HCT116 (cell line): ENCODE measurements at regions not wholly inside any gene's neighbourhood (a gene's known extent, or its start where the extent isn't known, plus 50 kb on each side); places are given as distances from the start of the nearest gene placed in this dataset.
"Not testable (repeated sequence)": the region's sequence is repeated elsewhere in the genome, so short reads cannot be mapped to it uniquely, and the experiment has no call there.

Source experiments
- ATAC-seq: fragments of 200-7000 bp; cut with Tn5 transposase; 2 replicates; pipeline ENCODE4 v1.9.1; 2020; ENCODE audit warnings: mild to moderate bottlenecking, moderate library complexity
- BruUV-seq: library from RNA; stranded (reverse); fragments of 400-500 nt; replicated peaks from 2 replicates; lab custom pipeline; 2021; lab: Mats Ljungman, UMichigan
- CTCF ChIA-PET: fragments of 300-600 bp; sonication (Branson Sonifier 250); formaldehyde crosslinking; loops from one replicate; lab custom pipeline; 2021; ENCODE audit warnings: antibody characterized with exemption; lab: Charles Lee
- POLR2A ChIA-PET: fragments of 300-600, 350-600 bp; sonication (Branson Sonifier 250); formaldehyde crosslinking; loops from one replicate; lab custom pipeline; 2021; ENCODE audit warnings: antibody characterized with exemption; lab: Charles Lee
- RAD21 ChIA-PET, 2 experiments: fragments of 300-600 bp; sonication (Branson Sonifier 250); formaldehyde crosslinking; loops; one replicate each; lab custom pipeline; 2023; ENCODE audit warnings: low total read pairs in 2 of 2; ENCODE audit not compliant: uncharacterized antibody in 2 of 2, unreplicated experiment in 2 of 2, low non-redundant PET in 1 of 2; lab: Charles Lee
- DNase-seq: peaks from one replicate; pipeline ENCODE4 v3.0.0-alpha.2; 2010; ENCODE audit warnings: low read depth, low spot score
- H2AFZ ChIP-seq: fragments of 200-600 bp; shearing (Covaris generic), sonication (generic); 2 replicates; pipeline ENCODE4 v1.6.1; 2017; ENCODE audit warnings: low read depth, mixed run types, mixed read lengths, antibody characterized with exemption, low read length; ENCODE audit not compliant: poor library complexity, severe bottlenecking
- H3K27ac ChIP-seq: 2 replicates; pipeline ENCODE4 v1.5.1; 2012; ENCODE audit warnings: low read depth, low read length
- H3K27me3 ChIP-seq: fragments of 200-600 bp; sonication (generic); 2 replicates; pipeline ENCODE4 v1.6.1; 2016; ENCODE audit warnings: mixed run types, low read length, mixed read lengths; ENCODE audit not compliant: insufficient read depth
- H3K36me3 ChIP-seq, 2 experiments: fragments of 200-500 bp in 1 of 2; fragments of 200-600 bp in 1 of 2; sonication (Bioruptor generic) in 1 of 2; sonication (generic) in 1 of 2; 2 replicates each; pipeline versions ENCODE4 v1.5.1 to v1.6.1; 2014 to 2016; ENCODE audit warnings: low read length in 2 of 2, inconsistent platforms in 1 of 2, mixed read lengths in 1 of 2, mixed run types in 1 of 2; ENCODE audit not compliant: insufficient read depth in 2 of 2, control insufficient read depth in 1 of 2
- H3K4me1 ChIP-seq, 2 experiments: fragments of 200-600 bp in 1 of 2; sonication (generic) in 1 of 2; 2 replicates each; pipeline versions ENCODE4 v1.5.1 to v1.6.1; 2012 to 2017; ENCODE audit warnings: low read length in 2 of 2, inconsistent platforms in 1 of 2, mild to moderate bottlenecking in 1 of 2, mixed read lengths in 1 of 2, mixed run types in 1 of 2, moderate library complexity in 1 of 2; ENCODE audit not compliant: insufficient read depth in 2 of 2, control insufficient read depth in 1 of 2
- H3K4me2 ChIP-seq: fragments of 200-600 bp; sonication (generic); 2 replicates; pipeline ENCODE4 v1.6.1; 2017; ENCODE audit warnings: mixed run types, low read length, mixed read lengths
- H3K4me3 ChIP-seq, 2 experiments: fragments of 200-600 bp in 1 of 2; sonication (generic) in 1 of 2; replicated peaks in 1 of 2; 2 replicates each; pipeline ENCODE4 v1.5.1; 2011 to 2016; ENCODE audit warnings: low read length in 2 of 2, control low read depth in 1 of 2, low read depth in 1 of 2, mild to moderate bottlenecking in 1 of 2, mixed read lengths in 1 of 2, mixed run types in 1 of 2
- H3K79me2 ChIP-seq: fragments of 200-600 bp; sonication (generic); 2 replicates; pipeline ENCODE4 v1.6.1; 2017; ENCODE audit warnings: mild to moderate bottlenecking, mixed run types, low read length, moderate library complexity, mixed read lengths; ENCODE audit not compliant: insufficient read depth
- H3K9ac ChIP-seq: fragments of 200-600 bp; sonication (generic); 2 replicates; pipeline ENCODE4 v1.6.1; 2016; ENCODE audit warnings: low read length, mixed read lengths
- H3K9me2 ChIP-seq: fragments of 200-600 bp; sonication (generic), shearing (Covaris generic); 2 replicates; pipeline ENCODE4 v1.6.1; 2017; ENCODE audit warnings: mixed run types, mild to moderate bottlenecking, moderate library complexity; ENCODE audit not compliant: insufficient read depth
- H3K9me3 ChIP-seq, 2 experiments: fragments of 200-500 bp in 1 of 2; fragments of 200-600 bp in 1 of 2; sonication (Bioruptor generic) in 1 of 2; sonication (generic) in 1 of 2; 2 replicates each; pipeline ENCODE4 v1.6.1; 2014 to 2017; ENCODE audit warnings: low read length in 2 of 2, mixed read lengths in 2 of 2, inconsistent platforms in 1 of 2, low read depth in 1 of 2, mild to moderate bottlenecking in 1 of 2, mixed run types in 1 of 2, moderate library complexity in 1 of 2; ENCODE audit not compliant: control insufficient read depth in 1 of 2, insufficient read depth in 1 of 2
- H4K20me1 ChIP-seq: fragments of 200-600 bp; sonication (generic), shearing (Covaris generic); 2 replicates; pipeline ENCODE4 v1.6.1; 2017; ENCODE audit warnings: mixed run types, mild to moderate bottlenecking, moderate library complexity; ENCODE audit not compliant: insufficient read depth
- CBX3 ChIP-seq: IDR thresholded peaks from 2 replicates; pipeline ENCODE4 v1.6.1; 2012; ENCODE audit warnings: low read depth
- CEBPB ChIP-seq: IDR thresholded peaks from 2 replicates; pipeline ENCODE4 v1.6.1; 2012; ENCODE audit warnings: low read depth
- ELF1 ChIP-seq: IDR thresholded peaks from 2 replicates; pipeline ENCODE4 v1.6.1; 2012; ENCODE audit warnings: low read depth, borderline replicate concordance
- EZH2phosphoT487 ChIP-seq: fragments of 200-600 bp; IDR thresholded peaks from 2 replicates; pipeline ENCODE4 v1.6.1; 2018; ENCODE audit warnings: antibody characterized with exemption, borderline replicate concordance
- JUND ChIP-seq: IDR thresholded peaks from 2 replicates; pipeline ENCODE4 v1.6.1; 2012
- POLR2A ChIP-seq: IDR thresholded peaks from 2 replicates; pipeline ENCODE4 v1.7.0; 2011; ENCODE audit warnings: borderline replicate concordance; ENCODE audit not compliant: insufficient read depth, insufficient read length; ENCODE audit errors: extremely low read depth
- POLR2AphosphoS5 ChIP-seq: IDR thresholded peaks from 2 replicates; pipeline ENCODE4 v1.6.1; 2011; ENCODE audit warnings: mild to moderate bottlenecking, low read depth, low read length, moderate library complexity
- RAD21 ChIP-seq: IDR thresholded peaks from 2 replicates; pipeline ENCODE4 v1.6.1; 2012; ENCODE audit warnings: low read depth, mild to moderate bottlenecking
- SIN3A ChIP-seq: IDR thresholded peaks from 2 replicates; pipeline ENCODE4 v1.6.1; 2012; ENCODE audit warnings: low read depth
- SP1 ChIP-seq: IDR thresholded peaks from 2 replicates; pipeline ENCODE4 v1.6.1; 2012; ENCODE audit warnings: low read depth
- SRF ChIP-seq: IDR thresholded peaks from 2 replicates; pipeline ENCODE4 v1.6.1; 2012; ENCODE audit warnings: low read depth
- TCF7L2 ChIP-seq: IDR thresholded peaks from 2 replicates; pipeline ENCODE4 v1.7.0; 2011; ENCODE audit warnings: borderline replicate concordance, inconsistent platforms; ENCODE audit not compliant: insufficient read depth, insufficient read length; ENCODE audit errors: extremely low read depth
- ZFX ChIP-seq: fragments of 450-650 bp; IDR thresholded peaks from 2 replicates; pipeline ENCODE4 v1.6.1; 2017
- intact Hi-C: fragments of 100-400 bp; cut with micrococcal nuclease; formaldehyde crosslinking; loops from 2 replicates; pipeline ENCODE4 v1.10.0; 2022
- TF ChIP-seq, protein P1 (sequence below): IDR thresholded peaks from 2 replicates; pipeline ENCODE4 v1.6.1; 2012
- TF ChIP-seq, protein P2 (sequence below): IDR thresholded peaks from 2 replicates; pipeline ENCODE4 v1.6.1; 2012
- TF ChIP-seq, protein P3 (sequence below), 3 experiments: fragments of 200-600 bp in 1 of 3; sonication (generic) in 1 of 3; IDR thresholded peaks in 2 of 3; conservative IDR thresholded peaks in 1 of 3; 2 replicates each; pipeline ENCODE4 v1.5.1; 2012 to 2017; ENCODE audit warnings: low read depth in 2 of 3, low read length in 2 of 3, antibody characterized with exemption in 1 of 3, borderline replicate concordance in 1 of 3, control low read depth in 1 of 3, mild to moderate bottlenecking in 1 of 3, mixed read lengths in 1 of 3, mixed run types in 1 of 3, moderate library complexity in 1 of 3; ENCODE audit not compliant: insufficient read depth in 1 of 3
- TF ChIP-seq, protein P4 (sequence below): IDR thresholded peaks from 2 replicates; pipeline ENCODE4 v1.6.1; 2011; ENCODE audit warnings: mild to moderate bottlenecking, low read length, moderate library complexity; ENCODE audit not compliant: insufficient replicate concordance; ENCODE audit errors: extremely low read depth

DNA sequence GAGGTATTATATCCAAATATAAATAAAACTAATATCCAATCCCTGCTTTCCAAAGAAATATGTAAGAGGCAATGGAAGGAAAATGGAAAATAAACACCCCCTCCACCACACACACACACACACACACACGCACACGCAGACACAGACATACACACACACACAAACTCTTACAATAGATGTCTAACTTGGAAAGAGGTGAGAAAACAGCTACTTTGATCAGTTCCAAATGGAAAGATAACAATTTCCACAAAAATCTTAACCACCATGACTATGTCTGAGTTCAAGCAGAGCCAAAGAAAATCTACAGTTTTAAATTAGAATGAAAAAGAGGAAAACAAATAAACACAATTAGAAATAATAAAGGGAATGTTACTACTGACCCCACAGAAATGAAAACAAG, 285.3 kb upstream of the TGFBR2 start:
- CTCF ChIA-PET: interaction anchor here (1.4 to 1.5 kb wide), 2 partner anchors 305 to 372 kb away, joined by 3 to 9 read pairs; no protein-coding TSS in a partner anchor
- H2AFZ ChIP-seq: no peak overlapping the region
- H3K27ac ChIP-seq: no peak overlapping the region
- H3K27me3 ChIP-seq: no peaks in the 10 kb centered on the region
- H3K79me2 ChIP-seq: no peaks in the 10 kb centered on the region
- H3K4me2 ChIP-seq: no peak overlapping the region
- no peaks in the 10 kb centered on the region for H3K9me3 ChIP-seq
- H3K9me2 ChIP-seq: no peaks in the 10 kb centered on the region
- H3K4me1 ChIP-seq: peaks cover 5 to 16% of the 10 kb centered on the region in 2 experiments; a peak in 3 of 4 replicates
- H4K20me1 ChIP-seq: no peaks in the 10 kb centered on the region
- ATAC-seq (no peak), DNase-seq (no peak)
- RAD21 ChIA-PET: interaction anchor here in 1 of 2 experiments (1.0 kb wide), 1 partner anchor 291 kb away, joined by 4 read pairs; no protein-coding TSS in a partner anchor
- POLR2A ChIA-PET: no interaction called here
- BruUV-seq: no TSS peak
- intact Hi-C loops: loop anchor here (5.0 kb wide), 1 partner anchor 291 kb away; no protein-coding TSS in a partner anchor
- no peak overlapping the region for H3K9ac ChIP-seq
- TF ChIP-seq RAD21 (no peak), TCF7L2 (no peak), EZH2phosphoT487 (no peak), ELF1 (no peak), POLR2A (no peak), SP1 (no peak), SRF (no peak), JUND (no peak), ZFX (no peak), CEBPB (no peak), CBX3 (no peak), SIN3A (no peak), POLR2AphosphoS5 (no peak)
- TF ChIP-seq, protein P1, sequence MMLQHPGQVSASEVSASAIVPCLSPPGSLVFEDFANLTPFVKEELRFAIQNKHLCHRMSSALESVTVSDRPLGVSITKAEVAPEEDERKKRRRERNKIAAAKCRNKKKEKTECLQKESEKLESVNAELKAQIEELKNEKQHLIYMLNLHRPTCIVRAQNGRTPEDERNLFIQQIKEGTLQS: no peak
- TF ChIP-seq, protein P2, sequence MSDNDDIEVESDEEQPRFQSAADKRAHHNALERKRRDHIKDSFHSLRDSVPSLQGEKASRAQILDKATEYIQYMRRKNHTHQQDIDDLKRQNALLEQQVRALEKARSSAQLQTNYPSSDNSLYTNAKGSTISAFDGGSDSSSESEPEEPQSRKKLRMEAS: no peak
- TF ChIP-seq, protein P3, sequence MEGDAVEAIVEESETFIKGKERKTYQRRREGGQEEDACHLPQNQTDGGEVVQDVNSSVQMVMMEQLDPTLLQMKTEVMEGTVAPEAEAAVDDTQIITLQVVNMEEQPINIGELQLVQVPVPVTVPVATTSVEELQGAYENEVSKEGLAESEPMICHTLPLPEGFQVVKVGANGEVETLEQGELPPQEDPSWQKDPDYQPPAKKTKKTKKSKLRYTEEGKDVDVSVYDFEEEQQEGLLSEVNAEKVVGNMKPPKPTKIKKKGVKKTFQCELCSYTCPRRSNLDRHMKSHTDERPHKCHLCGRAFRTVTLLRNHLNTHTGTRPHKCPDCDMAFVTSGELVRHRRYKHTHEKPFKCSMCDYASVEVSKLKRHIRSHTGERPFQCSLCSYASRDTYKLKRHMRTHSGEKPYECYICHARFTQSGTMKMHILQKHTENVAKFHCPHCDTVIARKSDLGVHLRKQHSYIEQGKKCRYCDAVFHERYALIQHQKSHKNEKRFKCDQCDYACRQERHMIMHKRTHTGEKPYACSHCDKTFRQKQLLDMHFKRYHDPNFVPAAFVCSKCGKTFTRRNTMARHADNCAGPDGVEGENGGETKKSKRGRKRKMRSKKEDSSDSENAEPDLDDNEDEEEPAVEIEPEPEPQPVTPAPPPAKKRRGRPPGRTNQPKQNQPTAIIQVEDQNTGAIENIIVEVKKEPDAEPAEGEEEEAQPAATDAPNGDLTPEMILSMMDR (IDR thresholded peaks at IDR 0.05 in 2 of 3, conservative IDR thresholded peaks at IDR 0.05 in 1 of 3; ENCODE audit: borderline replicate concordance in 1 of 3, insufficient read depth in 1 of 3, low read depth in 2 of 3, low read length in 2 of 3): no peak
- TF ChIP-seq, protein P4, sequence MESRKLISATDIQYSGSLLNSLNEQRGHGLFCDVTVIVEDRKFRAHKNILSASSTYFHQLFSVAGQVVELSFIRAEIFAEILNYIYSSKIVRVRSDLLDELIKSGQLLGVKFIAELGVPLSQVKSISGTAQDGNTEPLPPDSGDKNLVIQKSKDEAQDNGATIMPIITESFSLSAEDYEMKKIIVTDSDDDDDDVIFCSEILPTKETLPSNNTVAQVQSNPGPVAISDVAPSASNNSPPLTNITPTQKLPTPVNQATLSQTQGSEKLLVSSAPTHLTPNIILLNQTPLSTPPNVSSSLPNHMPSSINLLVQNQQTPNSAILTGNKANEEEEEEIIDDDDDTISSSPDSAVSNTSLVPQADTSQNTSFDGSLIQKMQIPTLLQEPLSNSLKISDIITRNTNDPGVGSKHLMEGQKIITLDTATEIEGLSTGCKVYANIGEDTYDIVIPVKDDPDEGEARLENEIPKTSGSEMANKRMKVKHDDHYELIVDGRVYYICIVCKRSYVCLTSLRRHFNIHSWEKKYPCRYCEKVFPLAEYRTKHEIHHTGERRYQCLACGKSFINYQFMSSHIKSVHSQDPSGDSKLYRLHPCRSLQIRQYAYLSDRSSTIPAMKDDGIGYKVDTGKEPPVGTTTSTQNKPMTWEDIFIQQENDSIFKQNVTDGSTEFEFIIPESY: no peak
- H3K36me3 ChIP-seq: no peaks in the 10 kb centered on the region
- no peak overlapping the region for H3K4me3 ChIP-seq

DNA sequence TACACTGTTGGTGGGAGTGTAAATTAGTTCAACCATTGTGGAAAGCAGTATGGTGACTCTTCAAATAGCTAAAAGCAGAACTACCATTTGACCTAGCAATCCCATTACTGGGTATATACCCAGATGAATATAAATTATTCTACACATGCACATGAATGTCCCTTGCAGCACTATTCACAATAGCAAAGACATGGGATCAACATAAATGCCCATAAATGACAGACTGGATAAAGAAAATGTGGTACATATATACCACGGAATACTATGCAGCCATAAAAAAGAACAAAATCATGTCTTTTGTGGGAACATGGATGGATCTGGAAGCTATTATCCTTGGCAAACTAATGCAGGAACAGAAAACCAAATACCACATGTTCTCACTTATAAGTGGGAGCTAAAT, 282.8 kb upstream of the TGFBR2 start:
- H3K9me2 ChIP-seq, ATAC-seq, CTCF ChIA-PET, H3K4me3 ChIP-seq, H3K36me3 ChIP-seq, H3K27me3 ChIP-seq, H3K79me2 ChIP-seq, H3K4me2 ChIP-seq, H2AFZ ChIP-seq, H3K9me3 ChIP-seq, BruUV-seq, H3K9ac ChIP-seq, DNase-seq, RAD21 ChIA-PET, H4K20me1 ChIP-seq, POLR2A ChIA-PET, H3K27ac ChIP-seq: not testable (repeated sequence)
- peaks cover 5 to 16% of the 10 kb centered on the region in 2 experiments; a peak in 3 of 4 replicates for H3K4me1 ChIP-seq
- intact Hi-C loops: loop anchor here (5.0 kb wide), 1 partner anchor 289 kb away; no protein-coding TSS in a partner anchor
